Liver (tissue), 3 donors: ENCODE measurements at regions not wholly inside any gene's neighbourhood (a gene's known extent, or its start where the extent isn't known, plus 50 kb on each side); places are given as distances from the start of the nearest gene placed in this dataset.

Experiments
- EGR1 ChIP-seq, 2 donors: IDR thresholded peaks; 2 replicates each; pipeline ENCODE4 v1.6.1; 2016 to 2018; ENCODE audit warnings: antibody characterized with exemption in 2 of 2, low read depth in 2 of 2
- GABPA ChIP-seq, 2 donors: IDR thresholded peaks in 1 of 2; conservative IDR thresholded peaks in 1 of 2; 2 replicates each; pipeline ENCODE4 v1.6.1; 2016; ENCODE audit warnings: antibody characterized with exemption in 2 of 2, mild to moderate bottlenecking in 1 of 2, moderate library complexity in 1 of 2
- RAD21 ChIP-seq, 2 donors: IDR thresholded peaks; 2 replicates each; pipeline ENCODE4 v1.6.1; 2016; ENCODE audit warnings: antibody characterized with exemption in 2 of 2, mild to moderate bottlenecking in 2 of 2
- SP1 ChIP-seq: IDR thresholded peaks from 2 replicates; pipeline ENCODE4 v1.6.1; 2018; ENCODE audit warnings: antibody characterized with exemption, mild to moderate bottlenecking
- TAF1 ChIP-seq: conservative IDR thresholded peaks from 2 replicates; pipeline ENCODE4 v1.6.1; 2016; ENCODE audit warnings: antibody characterized with exemption, mild to moderate bottlenecking
- TF ChIP-seq, protein P1 (sequence below): IDR thresholded peaks from 2 replicates; pipeline ENCODE4 v1.6.1; 2016; ENCODE audit warnings: antibody characterized with exemption
- TF ChIP-seq, protein P2 (sequence below): fragments of 150-350 bp; IDR thresholded peaks from 2 replicates; pipeline ENCODE4 v1.5.1; 2017; ENCODE audit warnings: improper control_type of control experiment, low read depth, low read length; ENCODE audit not compliant: missing input control
- donor health status: healthy.
- donor health status: healthy.

DNA sequence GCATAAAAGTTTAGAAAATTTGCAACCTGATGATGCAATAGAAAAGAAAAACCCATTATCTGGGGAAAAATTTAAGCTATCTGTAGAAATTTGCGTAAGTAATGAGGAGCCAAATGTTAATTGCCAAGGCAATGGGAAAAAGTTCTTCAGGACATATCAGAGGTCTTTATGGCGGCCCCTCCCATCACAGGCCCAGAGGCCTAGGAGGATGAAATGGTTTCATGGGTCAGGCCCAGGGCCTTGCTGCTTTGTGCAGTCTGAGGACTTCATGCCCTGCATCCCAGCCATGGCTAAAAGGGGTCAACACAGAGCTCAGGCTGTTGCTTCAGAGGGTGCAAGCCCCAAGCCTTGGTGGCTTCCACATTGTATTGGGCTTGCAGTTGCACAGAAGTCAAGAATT, 582.8 kb downstream of the COL12A1 start:
- TF ChIP-seq, protein P1, sequence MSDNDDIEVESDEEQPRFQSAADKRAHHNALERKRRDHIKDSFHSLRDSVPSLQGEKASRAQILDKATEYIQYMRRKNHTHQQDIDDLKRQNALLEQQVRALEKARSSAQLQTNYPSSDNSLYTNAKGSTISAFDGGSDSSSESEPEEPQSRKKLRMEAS = no peak
- TF ChIP-seq, protein P2, sequence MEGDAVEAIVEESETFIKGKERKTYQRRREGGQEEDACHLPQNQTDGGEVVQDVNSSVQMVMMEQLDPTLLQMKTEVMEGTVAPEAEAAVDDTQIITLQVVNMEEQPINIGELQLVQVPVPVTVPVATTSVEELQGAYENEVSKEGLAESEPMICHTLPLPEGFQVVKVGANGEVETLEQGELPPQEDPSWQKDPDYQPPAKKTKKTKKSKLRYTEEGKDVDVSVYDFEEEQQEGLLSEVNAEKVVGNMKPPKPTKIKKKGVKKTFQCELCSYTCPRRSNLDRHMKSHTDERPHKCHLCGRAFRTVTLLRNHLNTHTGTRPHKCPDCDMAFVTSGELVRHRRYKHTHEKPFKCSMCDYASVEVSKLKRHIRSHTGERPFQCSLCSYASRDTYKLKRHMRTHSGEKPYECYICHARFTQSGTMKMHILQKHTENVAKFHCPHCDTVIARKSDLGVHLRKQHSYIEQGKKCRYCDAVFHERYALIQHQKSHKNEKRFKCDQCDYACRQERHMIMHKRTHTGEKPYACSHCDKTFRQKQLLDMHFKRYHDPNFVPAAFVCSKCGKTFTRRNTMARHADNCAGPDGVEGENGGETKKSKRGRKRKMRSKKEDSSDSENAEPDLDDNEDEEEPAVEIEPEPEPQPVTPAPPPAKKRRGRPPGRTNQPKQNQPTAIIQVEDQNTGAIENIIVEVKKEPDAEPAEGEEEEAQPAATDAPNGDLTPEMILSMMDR = no peak
- TF ChIP-seq EGR1 (IDR thresholded peaks at IDR 0.05; ENCODE audit: low read depth in 2 of 2) = no peak
- no peak for TF ChIP-seq TAF1
- TF ChIP-seq GABPA (IDR thresholded peaks at IDR 0.05 in 1 of 2, conservative IDR thresholded peaks at IDR 0.05 in 1 of 2) = no peak
- TF ChIP-seq RAD21 (IDR thresholded peaks at IDR 0.05) = no peak
- no peak for TF ChIP-seq SP1
